Transverse colon (tissue), 4 donors: ENCODE measurements at regions not wholly inside any gene's neighbourhood (a gene's known extent, or its start where the extent isn't known, plus 50 kb on each side); places are given as distances from the start of the nearest gene placed in this dataset.

Source experiments
- DNase-seq: peaks from one replicate; pipeline ENCODE4 v3.0.0-alpha.2; 2019
- H3K27ac ChIP-seq, 4 donors: fragments of 200-600 bp; sonication (generic); 2 replicates each; pipeline ENCODE4 v1.5.1; 2016 to 2018; ENCODE audit warnings: inconsistent platforms in 4 of 4
- H3K27me3 ChIP-seq: fragments of 200-600 bp; sonication (generic); 2 replicates; pipeline ENCODE4 v1.5.1; 2017; ENCODE audit warnings: inconsistent platforms
- H3K36me3 ChIP-seq, 4 donors: fragments of 200-600 bp; sonication (generic); 2 replicates each; pipeline ENCODE4 v1.5.1; 2017 to 2019; ENCODE audit warnings: inconsistent platforms in 4 of 4
- H3K4me1 ChIP-seq, 4 donors: fragments of 200-600 bp; sonication (generic); 2 replicates each; pipeline ENCODE4 v1.5.1; 2017 to 2020; ENCODE audit warnings: inconsistent platforms in 4 of 4
- H3K4me3 ChIP-seq, 4 donors: fragments of 200-600 bp; sonication (generic); 1 replicate in 1 of 4; 2 replicates in 3 of 4; pipeline versions ENCODE4 v1.5.1 to v1.6.1; 2017 to 2019; ENCODE audit warnings: inconsistent platforms in 4 of 4
- H3K9me3 ChIP-seq, 2 donors: fragments of 200-600 bp; sonication (generic); 2 replicates each; pipeline ENCODE4 v1.5.1; 2017 to 2019; ENCODE audit warnings: inconsistent platforms in 2 of 2
- EP300 ChIP-seq: sonication (generic); formaldehyde crosslinking; IDR thresholded peaks from one replicate; pipeline ENCODE4 v1.6.1; 2017; ENCODE audit warnings: antibody characterized with exemption, low read depth
- POLR2A ChIP-seq: fragments of 450-650 bp; IDR thresholded peaks from one replicate; pipeline ENCODE4 v1.6.1; 2016; ENCODE audit warnings: antibody characterized with exemption, mild to moderate bottlenecking, moderate library complexity
- POLR2AphosphoS5 ChIP-seq, 3 donors: sonication (generic); formaldehyde crosslinking; IDR thresholded peaks; one replicate each; pipeline ENCODE4 v1.6.1; 2016; ENCODE audit warnings: antibody characterized with exemption in 3 of 3
- WGBS, 2 donors: methylation state at CpG; one replicate each; pipeline ENCODE4 v1.1.5; 2018; ENCODE audit warnings: low coverage in 1 of 2; 5-methylcytosine and 5-hydroxymethylcytosine counted together
- in situ Hi-C, 4 donors: fragments of 200-750 bp; cut with MboI; loops; one replicate each; pipeline versions ENCODE4 v1.15.0 to v1.15.1; 2017; ENCODE audit warnings: low sequenced_read_pairs in 3 of 4, low pct_ligation_motif_present in 1 of 4, low pct_unique_long_range_greater_than_20kb in 1 of 4
- intact Hi-C: fragments of 100-400 bp; cut with DNase I; formaldehyde crosslinking; loops from one replicate; pipeline ENCODE4 v1.15.1; 2023; ENCODE audit warnings: low total_unique reads
- TF ChIP-seq, protein P1 (sequence below), 5 experiments: fragments of 200-600 bp in 3 of 5; fragments of 450-650 bp in 2 of 5; sonication (generic) in 3 of 5; IDR thresholded peaks; 1 replicate in 2 of 5; 2 replicates in 3 of 5; pipeline ENCODE4 v1.5.1; 2016 to 2017; ENCODE audit warnings: antibody characterized with exemption in 5 of 5, inconsistent platforms in 3 of 5, mild to moderate bottlenecking in 2 of 5, moderate library complexity in 1 of 5

- Histone ChIP-seq H3K4me1 (no peaks in the 10 kb centered on the region), H3K9me3 (no peaks in the 10 kb centered on the region), H3K36me3 (no peaks in the 10 kb centered on the region), H3K27me3 (no peaks in the 10 kb centered on the region), H3K4me3 (no peak overlapping the region), H3K27ac (peak overlapping the region in 1 of 4 donors; percentile 57)
- intact Hi-C loops, result no loop called here
- in situ Hi-C loops, result no loop called here
- DNase-seq, result peak; percentile 13
- WGBS, 2 donors, result 36% methylated on average over 3 of the region's 3 CpGs; no CpG with 5 or more reads in 1 of the 2 donors
- TF ChIP-seq EP300 (no peak), POLR2A (no peak), POLR2AphosphoS5 (IDR thresholded peaks at IDR 0.05) (no peak)
- TF ChIP-seq, protein P1, sequence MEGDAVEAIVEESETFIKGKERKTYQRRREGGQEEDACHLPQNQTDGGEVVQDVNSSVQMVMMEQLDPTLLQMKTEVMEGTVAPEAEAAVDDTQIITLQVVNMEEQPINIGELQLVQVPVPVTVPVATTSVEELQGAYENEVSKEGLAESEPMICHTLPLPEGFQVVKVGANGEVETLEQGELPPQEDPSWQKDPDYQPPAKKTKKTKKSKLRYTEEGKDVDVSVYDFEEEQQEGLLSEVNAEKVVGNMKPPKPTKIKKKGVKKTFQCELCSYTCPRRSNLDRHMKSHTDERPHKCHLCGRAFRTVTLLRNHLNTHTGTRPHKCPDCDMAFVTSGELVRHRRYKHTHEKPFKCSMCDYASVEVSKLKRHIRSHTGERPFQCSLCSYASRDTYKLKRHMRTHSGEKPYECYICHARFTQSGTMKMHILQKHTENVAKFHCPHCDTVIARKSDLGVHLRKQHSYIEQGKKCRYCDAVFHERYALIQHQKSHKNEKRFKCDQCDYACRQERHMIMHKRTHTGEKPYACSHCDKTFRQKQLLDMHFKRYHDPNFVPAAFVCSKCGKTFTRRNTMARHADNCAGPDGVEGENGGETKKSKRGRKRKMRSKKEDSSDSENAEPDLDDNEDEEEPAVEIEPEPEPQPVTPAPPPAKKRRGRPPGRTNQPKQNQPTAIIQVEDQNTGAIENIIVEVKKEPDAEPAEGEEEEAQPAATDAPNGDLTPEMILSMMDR (IDR thresholded peaks at IDR 0.05), result no peak
These were observed 377.6 kb downstream of the DNAH5 start for GRCh38 chr5:13566871-13567339.

- Histone ChIP-seq H3K27me3 (no peaks in the 10 kb centered on the region), H3K27ac (no peak overlapping the region), H3K4me1 (no peaks in the 10 kb centered on the region), H3K4me3 (no peak overlapping the region), H3K36me3 (no peaks in the 10 kb centered on the region), H3K9me3 (no peaks in the 10 kb centered on the region)
- in situ Hi-C loops (no loop called here), intact Hi-C loops (no loop called here)
- 79 to 100% methylated on average over 1 of the region's 1 CpG for WGBS, 2 donors
- no peak for DNase-seq
- TF ChIP-seq POLR2AphosphoS5 (IDR thresholded peaks at IDR 0.05) (no peak), POLR2A (no peak), EP300 (no peak)
- TF ChIP-seq, protein P1 (IDR thresholded peaks at IDR 0.05), result no peak
These were observed 386.1 kb downstream of the DNAH5 start for GRCh38 chr5:13558408-13558807.

DNA sequence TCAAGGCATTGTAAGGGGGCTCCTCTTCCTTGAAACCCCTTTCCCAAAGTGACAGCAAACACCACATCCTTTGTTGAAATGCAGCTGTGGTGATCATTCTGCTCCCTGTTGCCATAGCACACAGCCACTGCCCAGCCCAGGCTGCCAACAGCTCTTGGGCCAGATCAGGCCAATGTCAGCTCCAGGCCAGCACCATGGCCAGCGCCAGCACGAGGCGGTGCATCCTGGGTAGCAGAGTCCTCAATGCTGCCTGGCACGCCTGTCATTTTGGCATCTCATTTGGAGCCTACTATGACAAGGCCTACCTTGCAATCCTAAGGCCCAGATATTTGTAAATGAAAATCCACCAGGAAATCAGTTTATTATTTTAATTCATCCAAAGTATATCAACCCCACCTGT is 390.6 kb downstream of the DNAH5 start:
- H3K9me3 ChIP-seq, result no peaks in the 10 kb centered on the region

GRCh38 chr5:13552361-13552760 is 392.1 kb downstream of the DNAH5 start:
- Histone ChIP-seq H3K9me3 (no peaks in the 10 kb centered on the region), H3K4me1 (no peaks in the 10 kb centered on the region), H3K27me3 (no peaks in the 10 kb centered on the region), H3K4me3 (no peak overlapping the region), H3K27ac (no peak overlapping the region), H3K36me3 (no peaks in the 10 kb centered on the region)
- TF ChIP-seq EP300, result no peak
- TF ChIP-seq POLR2A, result no peak
- WGBS, 2 donors, result 31% methylated on average over 1 of the region's 1 CpG; no CpG with 5 or more reads in 1 of the 2 donors
- intact Hi-C loops (no loop called here), in situ Hi-C loops (no loop called here)
- no peak for DNase-seq

More for the DNA sequence above, 390.6 kb downstream of the DNAH5 start:
- Histone ChIP-seq H3K27ac (no peak overlapping the region), H3K27me3 (no peaks in the 10 kb centered on the region), H3K36me3 (no peaks in the 10 kb centered on the region), H3K4me3 (no peak overlapping the region), H3K4me1 (no peaks in the 10 kb centered on the region)
- intact Hi-C loops (no loop called here), in situ Hi-C loops (no loop called here)
- no peak for DNase-seq
- 65% methylated on average over 4 of the region's 4 CpGs; no CpG with 5 or more reads in 1 of the 2 donors for WGBS, 2 donors
- no peak for TF ChIP-seq EP300

DNA sequence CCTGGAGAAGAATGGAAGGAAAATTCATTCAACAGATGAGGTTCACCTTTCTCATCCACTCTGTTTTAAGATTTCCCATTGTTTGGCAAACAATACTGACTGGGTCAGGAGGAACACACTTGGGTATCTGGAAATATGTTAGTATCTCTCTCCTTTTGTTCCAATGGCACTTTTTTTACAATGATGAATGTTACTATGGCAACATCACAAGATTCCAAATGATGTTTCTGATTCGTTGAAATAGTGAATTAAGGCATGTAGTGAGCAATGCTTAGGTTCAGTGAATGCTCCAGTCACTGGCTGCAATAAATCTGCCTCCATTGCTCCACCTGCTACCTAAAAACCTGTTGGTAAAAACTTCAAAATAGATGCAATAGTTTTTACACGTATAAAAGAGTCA is 392.8 kb downstream of the DNAH5 start:
- Histone ChIP-seq H3K9me3 (no peaks in the 10 kb centered on the region), H3K27me3 (no peaks in the 10 kb centered on the region), H3K36me3 (no peaks in the 10 kb centered on the region), H3K27ac (no peak overlapping the region), H3K4me3 (no peak overlapping the region), H3K4me1 (no peaks in the 10 kb centered on the region)
- intact Hi-C loops, result no loop called here
- TF ChIP-seq POLR2A, result no peak
- TF ChIP-seq, protein P1 (IDR thresholded peaks at IDR 0.05), result no peak
- no peak for TF ChIP-seq EP300
- TF ChIP-seq POLR2AphosphoS5 (IDR thresholded peaks at IDR 0.05), result no peak
- in situ Hi-C loops, result no loop called here
- 55 to 57% methylated on average over 2 of the region's 2 CpGs for WGBS, 2 donors
- DNase-seq, result no peak
